ENCODE measurements at regions not wholly inside any gene's neighbourhood (a gene's known extent, or its start where the extent isn't known, plus 50 kb on each side); places are given as distances from the start of the nearest gene placed in this dataset.

DNA sequence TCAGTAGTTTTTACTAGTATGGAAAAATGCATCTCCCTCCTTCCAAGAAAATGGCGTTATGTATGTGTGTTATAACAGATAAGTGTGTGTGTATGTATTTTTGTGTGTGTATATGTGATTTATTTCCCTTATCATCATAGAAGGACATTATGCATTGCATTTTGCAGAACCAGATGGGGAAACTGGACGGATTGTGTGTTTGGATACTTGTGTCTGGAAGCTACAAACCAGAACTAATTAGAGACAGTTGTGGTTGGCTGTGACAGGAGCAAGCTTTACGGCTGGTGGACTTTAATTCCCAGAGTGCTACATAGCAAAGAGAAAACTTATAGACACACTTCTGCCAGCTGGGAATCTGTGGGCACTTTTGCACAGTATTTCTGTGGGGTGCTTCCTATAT lies 162.5 kb downstream of the RWDD3 start:
- Histone ChIP-seq H3K4me3 (no peak overlapping the region), H3K9me3 (ENCODE audit: low read depth, low read length) (no peaks in the 10 kb centered on the region), H3K9ac (ENCODE audit: insufficient read length) (no peak overlapping the region), H3K36me3 (ENCODE audit: insufficient read depth, low read length) (no peaks in the 10 kb centered on the region), H3K27ac (peak overlapping the region; percentile 32; the same call in 1 of the 2 replicates)
- TF ChIP-seq EZH2 (IDR thresholded peaks at IDR 0.05) (no peak), FOXP2 (optimal IDR thresholded peaks at IDR 0.05; ENCODE audit: control extremely low read depth, extremely low read length, insufficient read depth) (no peak), POLR2AphosphoS5 (IDR thresholded peaks at IDR 0.05; ENCODE audit: borderline replicate concordance, low read depth, low read length) (no peak)
- no peak for DNase-seq (ENCODE audit: low read depth, low spot score)

DNA sequence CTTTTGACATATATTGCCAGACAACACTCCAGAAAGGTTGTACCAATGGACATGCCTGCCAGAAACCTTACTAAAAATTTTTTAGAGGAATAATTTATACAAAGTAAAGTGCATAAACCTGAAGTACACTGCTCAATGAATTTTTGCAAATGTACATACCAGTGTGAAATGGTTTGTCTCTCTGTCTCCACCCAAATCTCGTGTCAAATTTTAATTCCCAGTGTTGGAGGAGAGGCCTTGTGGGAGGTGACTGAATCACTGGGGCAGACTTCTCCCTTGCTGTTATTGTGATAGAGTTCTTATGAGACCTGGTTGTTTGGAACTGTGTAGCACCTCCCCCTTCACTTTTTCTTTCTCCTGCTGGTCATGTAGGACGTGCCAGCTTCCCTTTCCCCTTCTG lies 168.8 kb downstream of the RWDD3 start:
- no peak for DNase-seq (ENCODE audit: low read depth, low spot score)
- Histone ChIP-seq H3K9me3 (ENCODE audit: low read depth, low read length) (no peaks in the 10 kb centered on the region), H3K9ac (ENCODE audit: insufficient read length) (no peak overlapping the region), H3K27ac (no peak overlapping the region), H3K4me3 (no peak overlapping the region), H3K36me3 (ENCODE audit: insufficient read depth, low read length) (no peaks in the 10 kb centered on the region)
- no peak for TF ChIP-seq EZH2 (IDR thresholded peaks at IDR 0.05)
- TF ChIP-seq POLR2AphosphoS5 (IDR thresholded peaks at IDR 0.05; ENCODE audit: borderline replicate concordance, low read depth, low read length), result no peak
- TF ChIP-seq FOXP2 (optimal IDR thresholded peaks at IDR 0.05; ENCODE audit: control extremely low read depth, extremely low read length, insufficient read depth), result no peak

GRCh38 chr1:95406279-95406678 lies 172.3 kb downstream of the RWDD3 start:
- Histone ChIP-seq H3K9me3 (ENCODE audit: low read depth, low read length) (no peaks in the 10 kb centered on the region), H3K4me3 (no peak overlapping the region), H3K27ac (no peak overlapping the region), H3K9ac (ENCODE audit: insufficient read length) (no peak overlapping the region), H3K36me3 (ENCODE audit: insufficient read depth, low read length) (no peaks in the 10 kb centered on the region)
- TF ChIP-seq EZH2 (IDR thresholded peaks at IDR 0.05) (no peak), FOXP2 (optimal IDR thresholded peaks at IDR 0.05; ENCODE audit: control extremely low read depth, extremely low read length, insufficient read depth) (no peak), POLR2AphosphoS5 (IDR thresholded peaks at IDR 0.05; ENCODE audit: borderline replicate concordance, low read depth, low read length) (no peak)
- DNase-seq (ENCODE audit: low read depth, low spot score), result no peak

DNA sequence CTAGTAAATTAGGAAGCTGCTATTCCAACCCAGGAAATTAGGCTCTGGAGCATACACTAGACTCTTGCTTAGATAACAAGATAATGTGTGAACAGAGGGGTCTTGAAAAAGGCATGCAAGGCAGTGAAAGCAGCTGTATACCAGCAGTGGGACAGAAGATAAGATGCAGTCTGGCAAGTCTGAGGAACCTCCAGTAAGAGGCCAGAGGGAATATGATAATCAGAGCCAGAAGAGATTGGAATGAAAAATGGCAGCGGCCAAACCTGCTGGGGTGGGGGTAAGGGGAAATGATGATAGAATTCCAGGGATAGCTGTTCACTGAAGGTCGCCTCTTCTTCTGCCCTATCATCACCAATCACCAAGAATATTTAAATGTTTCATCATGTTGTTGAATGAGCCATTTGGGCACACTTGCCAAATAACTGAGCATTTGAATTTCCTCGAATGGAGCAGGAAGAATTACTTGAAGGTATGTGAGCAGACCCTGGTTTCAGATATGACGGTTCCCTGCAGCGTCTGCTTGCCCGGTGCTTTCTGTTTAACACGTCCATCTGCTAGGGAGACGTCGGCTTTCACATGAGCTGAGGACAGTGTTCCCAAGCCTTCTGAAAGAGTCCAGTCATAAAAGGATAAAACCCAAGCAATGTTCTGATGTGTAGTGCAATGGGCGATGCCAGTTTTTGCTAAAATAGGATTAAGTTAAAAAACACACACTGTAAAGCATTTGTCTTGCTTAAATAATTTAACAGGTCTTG lies 173.3 kb downstream of the RWDD3 start:
- Histone ChIP-seq H3K4me3 (peak overlapping the region; percentile 35; the same call in 1 of the 2 replicates), H3K27ac (peak overlapping the region; percentile 72)

GRCh38 chr1:95407886-95408291 lies 173.9 kb downstream of the RWDD3 start:
- Histone ChIP-seq H3K9me3 (ENCODE audit: low read depth, low read length) (no peaks in the 10 kb centered on the region), H3K27ac (peak overlapping the region; percentile 72), H3K4me3 (peak overlapping the region; percentile 35), H3K9ac (ENCODE audit: insufficient read length) (no peak overlapping the region), H3K36me3 (ENCODE audit: insufficient read depth, low read length) (no peaks in the 10 kb centered on the region)
- TF ChIP-seq EZH2 (IDR thresholded peaks at IDR 0.05), result no peak
- no peak for TF ChIP-seq POLR2AphosphoS5 (IDR thresholded peaks at IDR 0.05; ENCODE audit: borderline replicate concordance, low read depth, low read length)
- TF ChIP-seq FOXP2 (optimal IDR thresholded peaks at IDR 0.05; ENCODE audit: control extremely low read depth, extremely low read length, insufficient read depth), result no peak
- no peak for DNase-seq (ENCODE audit: low read depth, low spot score)

More for the DNA sequence above, 173.3 kb downstream of the RWDD3 start:
- Histone ChIP-seq H3K9me3 (ENCODE audit: low read depth, low read length) (no peaks in the 10 kb centered on the region), H3K9ac (ENCODE audit: insufficient read length) (no peak overlapping the region), H3K36me3 (ENCODE audit: insufficient read depth, low read length) (no peaks in the 10 kb centered on the region)
- no peak for DNase-seq (ENCODE audit: low read depth, low spot score)
- TF ChIP-seq FOXP2 (optimal IDR thresholded peaks at IDR 0.05; ENCODE audit: control extremely low read depth, extremely low read length, insufficient read depth), result no peak
- no peak for TF ChIP-seq EZH2 (IDR thresholded peaks at IDR 0.05)
- TF ChIP-seq POLR2AphosphoS5 (IDR thresholded peaks at IDR 0.05; ENCODE audit: borderline replicate concordance, low read depth, low read length), result no peak

DNA sequence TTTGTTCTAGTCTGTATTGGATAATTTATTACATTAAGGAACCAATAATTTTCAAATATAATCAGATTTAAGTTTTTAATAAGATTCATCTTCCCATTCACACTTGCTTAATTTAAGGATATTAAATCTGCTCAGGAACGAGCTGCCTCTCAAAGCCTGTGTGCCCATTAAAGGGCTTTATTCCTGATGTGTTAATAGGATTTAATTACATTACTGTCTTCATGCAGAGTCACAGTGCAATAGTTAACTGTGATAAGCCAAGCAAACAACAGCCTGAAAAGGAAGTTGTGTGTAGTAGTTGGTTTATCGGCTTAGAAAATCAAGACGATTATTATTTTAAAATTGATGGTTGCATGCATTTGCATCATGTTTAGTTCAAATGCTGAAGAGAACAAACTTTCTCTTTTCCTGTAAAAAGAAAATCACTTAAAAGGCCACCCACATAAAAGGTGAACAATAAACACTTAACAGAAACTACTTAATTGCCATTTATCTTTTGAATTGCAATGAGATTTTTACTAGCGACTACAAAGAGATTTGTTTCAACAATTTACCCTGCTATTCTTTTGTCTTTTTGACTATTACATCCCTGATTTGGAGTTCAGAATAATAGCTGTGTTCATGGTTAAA lies 174.6 kb downstream of the RWDD3 start:
- DNase-seq (ENCODE audit: low read depth, low spot score), result no peak
- H3K36me3 ChIP-seq (ENCODE audit: insufficient read depth, low read length), result no peaks in the 10 kb centered on the region
- H3K9me3 ChIP-seq (ENCODE audit: low read depth, low read length), result no peaks in the 10 kb centered on the region
- no peak overlapping the region for H3K9ac ChIP-seq (ENCODE audit: insufficient read length)
- no peak overlapping the region for H3K4me3 ChIP-seq
- peak overlapping the region; percentile 72 for H3K27ac ChIP-seq
- TF ChIP-seq EZH2 (IDR thresholded peaks at IDR 0.05), result no peak
- TF ChIP-seq POLR2AphosphoS5 (IDR thresholded peaks at IDR 0.05; ENCODE audit: borderline replicate concordance, low read depth, low read length), result no peak
- TF ChIP-seq FOXP2 (optimal IDR thresholded peaks at IDR 0.05; ENCODE audit: control extremely low read depth, extremely low read length, insufficient read depth), result no peak

DNA sequence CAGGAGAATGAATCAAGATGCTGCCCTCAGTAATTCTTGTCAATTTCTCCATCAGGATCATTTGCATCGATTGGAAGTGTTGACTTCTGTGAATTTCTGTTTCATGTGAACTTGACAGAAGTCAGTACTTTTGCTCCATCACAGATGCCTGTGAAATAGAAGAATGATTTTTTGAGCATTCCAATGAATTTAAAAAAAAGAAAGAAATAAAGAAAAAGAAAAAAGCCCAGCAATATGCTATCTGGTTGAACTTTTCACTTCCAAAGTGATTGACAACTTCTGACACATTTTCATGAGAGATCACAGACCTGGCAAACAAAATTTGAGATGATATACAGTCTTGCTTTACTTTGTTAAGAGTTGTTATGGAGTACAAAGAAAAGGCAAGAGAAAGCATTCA lies 175.3 kb downstream of the RWDD3 start:
- no peak overlapping the region for H3K9ac ChIP-seq (ENCODE audit: insufficient read length)
- no peak overlapping the region for H3K27ac ChIP-seq
- H3K4me3 ChIP-seq, result no peak overlapping the region
- no peaks in the 10 kb centered on the region for H3K9me3 ChIP-seq (ENCODE audit: low read depth, low read length)
- no peak for DNase-seq (ENCODE audit: low read depth, low spot score)
- H3K36me3 ChIP-seq (ENCODE audit: insufficient read depth, low read length), result no peaks in the 10 kb centered on the region
- TF ChIP-seq POLR2AphosphoS5 (IDR thresholded peaks at IDR 0.05; ENCODE audit: borderline replicate concordance, low read depth, low read length) (no peak), FOXP2 (optimal IDR thresholded peaks at IDR 0.05; ENCODE audit: control extremely low read depth, extremely low read length, insufficient read depth) (no peak), EZH2 (IDR thresholded peaks at IDR 0.05) (no peak)

GRCh38 chr1:95409901-95410300 lies 175.9 kb downstream of the RWDD3 start:
- H3K9ac ChIP-seq (ENCODE audit: insufficient read length), result no peak overlapping the region
- no peak overlapping the region for H3K27ac ChIP-seq
- no peak for DNase-seq (ENCODE audit: low read depth, low spot score)
- H3K36me3 ChIP-seq (ENCODE audit: insufficient read depth, low read length), result no peaks in the 10 kb centered on the region
- no peaks in the 10 kb centered on the region for H3K9me3 ChIP-seq (ENCODE audit: low read depth, low read length)
- TF ChIP-seq EZH2 (IDR thresholded peaks at IDR 0.05) (no peak), FOXP2 (optimal IDR thresholded peaks at IDR 0.05; ENCODE audit: control extremely low read depth, extremely low read length, insufficient read depth) (no peak), POLR2AphosphoS5 (IDR thresholded peaks at IDR 0.05; ENCODE audit: borderline replicate concordance, low read depth, low read length) (no peak)
- no peak overlapping the region for H3K4me3 ChIP-seq

All from SK-N-MC (cell line).